ENCODE measurements at regions not wholly inside any gene's neighbourhood (a gene's known extent, or its start where the extent isn't known, plus 50 kb on each side); places are given as distances from the start of the nearest gene placed in this dataset.

DNA sequence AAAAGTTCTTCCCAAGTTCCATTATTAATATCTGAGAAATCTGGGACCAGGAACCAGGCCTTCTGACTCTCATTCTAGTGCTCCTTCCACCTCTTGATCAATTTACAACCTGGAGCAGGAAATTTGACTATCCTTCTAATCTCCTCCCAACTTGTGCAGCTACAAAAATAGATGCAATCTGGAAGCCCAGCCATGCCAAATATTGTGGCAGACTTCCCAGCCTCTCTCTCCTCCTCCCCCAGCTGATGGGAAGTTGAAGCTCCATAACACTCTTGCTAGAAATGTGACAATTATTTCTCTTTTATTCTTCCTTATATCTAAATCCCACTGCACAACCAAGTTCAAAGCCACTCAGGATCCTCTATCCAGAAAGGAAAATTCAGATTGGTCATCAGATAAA, 252.1 kb downstream of the SEC61B start:
- TF ChIP-seq, protein P1, sequence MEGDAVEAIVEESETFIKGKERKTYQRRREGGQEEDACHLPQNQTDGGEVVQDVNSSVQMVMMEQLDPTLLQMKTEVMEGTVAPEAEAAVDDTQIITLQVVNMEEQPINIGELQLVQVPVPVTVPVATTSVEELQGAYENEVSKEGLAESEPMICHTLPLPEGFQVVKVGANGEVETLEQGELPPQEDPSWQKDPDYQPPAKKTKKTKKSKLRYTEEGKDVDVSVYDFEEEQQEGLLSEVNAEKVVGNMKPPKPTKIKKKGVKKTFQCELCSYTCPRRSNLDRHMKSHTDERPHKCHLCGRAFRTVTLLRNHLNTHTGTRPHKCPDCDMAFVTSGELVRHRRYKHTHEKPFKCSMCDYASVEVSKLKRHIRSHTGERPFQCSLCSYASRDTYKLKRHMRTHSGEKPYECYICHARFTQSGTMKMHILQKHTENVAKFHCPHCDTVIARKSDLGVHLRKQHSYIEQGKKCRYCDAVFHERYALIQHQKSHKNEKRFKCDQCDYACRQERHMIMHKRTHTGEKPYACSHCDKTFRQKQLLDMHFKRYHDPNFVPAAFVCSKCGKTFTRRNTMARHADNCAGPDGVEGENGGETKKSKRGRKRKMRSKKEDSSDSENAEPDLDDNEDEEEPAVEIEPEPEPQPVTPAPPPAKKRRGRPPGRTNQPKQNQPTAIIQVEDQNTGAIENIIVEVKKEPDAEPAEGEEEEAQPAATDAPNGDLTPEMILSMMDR (IDR thresholded peaks at IDR 0.05): no peak
- TF ChIP-seq POLR2A (IDR thresholded peaks at IDR 0.05): no peak
- TF ChIP-seq EP300 (IDR thresholded peaks at IDR 0.05): no peak
